ENCODE measurements at regions not wholly inside any gene's neighbourhood (a gene's known extent, or its start where the extent isn't known, plus 50 kb on each side); places are given as distances from the start of the nearest gene placed in this dataset.

- TF ChIP-seq LARP7 (IDR thresholded peaks at IDR 0.05) (no peak), JUNB (IDR thresholded peaks at IDR 0.05) (no peak), EGR1 (IDR thresholded peaks at IDR 0.05; ENCODE audit: borderline replicate concordance in 1 of 2, low read depth in 2 of 2, low read length in 2 of 2) (no peak), BCL11A (IDR thresholded peaks at IDR 0.05; ENCODE audit: low read depth, low read length) (no peak)
These were observed 266.6 kb downstream of the ACTR3 start (continued) for GRCh38 chr2:114156366-114157056.

GRCh38 chr2:114157057-114157385 lies 267.1 kb downstream of the ACTR3 start:
- 33% methylated on average over 3 of the region's 3 CpGs for WGBS (ENCODE audit: insufficient coverage, insufficient replicate concordance, low lambda C conversion rate, missing lambda C conversion rate)
- no peak overlapping the region for H3K27ac ChIP-seq (ENCODE audit: control insufficient read depth, insufficient read depth)
- no peak overlapping the region for H2AFZ ChIP-seq (ENCODE audit: control insufficient read depth, low read depth, low read length)
- DNase-seq (ENCODE audit: low read depth, low spot score) (no peak), FAIRE-seq (no peak), ATAC-seq (no peak)
- POLR2A ChIA-PET, result no interaction called here
- intact Hi-C loops (cut with micrococcal nuclease; ENCODE audit: unreplicated experiment), result no loop called here
- H4K20me1 ChIP-seq (ENCODE audit: control insufficient read depth, insufficient read depth), result no peaks in the 10 kb centered on the region
- H3K36me3 ChIP-seq (ENCODE audit: control insufficient read depth in 2 of 2, insufficient read depth in 2 of 2, low read length in 1 of 2), result no peaks in the 10 kb centered on the region
- no peaks in the 10 kb centered on the region for H3K4me1 ChIP-seq (ENCODE audit: control insufficient read depth, insufficient read depth, low read length)
- no peak overlapping the region for H3K9ac ChIP-seq (ENCODE audit: control insufficient read depth, insufficient read depth, low read length)
- CTCF ChIA-PET, result no interaction called here
- SMC1A ChIA-PET (ENCODE audit: uncharacterized antibody, unreplicated experiment), result no interaction called here
- in situ Hi-C loops (cut with MboI), result no loop called here
- H3K9me3 ChIP-seq (replicated peaks; ENCODE audit: control insufficient read depth, insufficient read depth, low read length), result no peaks in the 10 kb centered on the region
- RAD21 ChIA-PET (ENCODE audit: unreplicated experiment), result no interaction called here
- H3K4me3 ChIP-seq, result no peak overlapping the region
- no peaks in the 10 kb centered on the region for H3K79me2 ChIP-seq (ENCODE audit: control insufficient read depth, insufficient read depth, low read length)
- no TSS peak for BruUV-seq (replicated peaks)
- no peaks in the 10 kb centered on the region for H3K27me3 ChIP-seq (replicated peaks in 1 of 2; ENCODE audit: control insufficient read depth in 2 of 2, insufficient read depth in 2 of 2, low read length in 1 of 2)
- H3K4me2 ChIP-seq (ENCODE audit: control insufficient read depth, insufficient read depth), result no peak overlapping the region
- TF ChIP-seq HDAC2 (IDR thresholded peaks at IDR 0.05) (no peak), CBX5 (IDR thresholded peaks at IDR 0.05; ENCODE audit: low read depth) (no peak), CREB1 (IDR thresholded peaks at IDR 0.05; ENCODE audit: low read depth) (no peak), PRDM15 (CRISPR knock-in tag; IDR thresholded peaks at IDR 0.05) (no peak), CTCF (IDR thresholded peaks at IDR 0.05 in 2 of 3, conservative IDR thresholded peaks at IDR 0.05 in 1 of 3; ENCODE audit: control insufficient read depth in 2 of 3, extremely low read depth in 1 of 3, insufficient read depth in 1 of 3, low read depth in 3 of 3, low read length in 3 of 3) (no peak), USF2 (IDR thresholded peaks at IDR 0.05; ENCODE audit: borderline replicate concordance, low read depth, low read length) (no peak), ZNF687 (IDR thresholded peaks at IDR 0.05) (no peak), BRCA1 (IDR thresholded peaks at IDR 0.05; ENCODE audit: low read depth, low read length) (no peak), SUZ12 (IDR thresholded peaks at IDR 0.05; ENCODE audit: unreplicated experiment) (no peak)
